ENCODE measurements at regions not wholly inside any gene's neighbourhood (a gene's known extent, or its start where the extent isn't known, plus 50 kb on each side); places are given as distances from the start of the nearest gene placed in this dataset.

GRCh38 chr17:62172492-62173291 is 107.6 kb upstream of the MED13 start:
- Histone ChIP-seq H3K9me2 (ENCODE audit: insufficient read depth) (no peaks in the 10 kb centered on the region), H3K27me3 (ENCODE audit: insufficient read depth) (no peaks in the 10 kb centered on the region), H3K79me2 (replicated peaks; ENCODE audit: insufficient read depth) (no peaks in the 10 kb centered on the region), H3F3A (replicated peaks; ENCODE audit: low read depth) (no peaks in the 10 kb centered on the region), H3K4me1 (ENCODE audit: insufficient read depth) (no peaks in the 10 kb centered on the region), H4K20me1 (replicated peaks; ENCODE audit: insufficient read depth) (no peaks in the 10 kb centered on the region), H2AFZ (no peak overlapping the region), H3K4me3 (no peak overlapping the region), H3K4me2 (no peak overlapping the region), H3K36me3 (ENCODE audit: insufficient read depth) (no peaks in the 10 kb centered on the region), H3K27ac (ENCODE audit: low read depth) (no peak overlapping the region)
- no peaks in the 10 kb centered on the region for H3K9me3 Mint-ChIP-seq
- H3K27ac Mint-ChIP-seq = no peak overlapping the region
- no peaks in the 10 kb centered on the region for H3K4me1 Mint-ChIP-seq
- ATAC-seq (no peak), DNase-seq (ENCODE audit: low spot score) (no peak)
- TF ChIP-seq ETS1 (IDR thresholded peaks at IDR 0.05) (no peak), POLR2AphosphoS5 (IDR thresholded peaks at IDR 0.05; ENCODE audit: low read depth) (no peak), NANOG (IDR thresholded peaks at IDR 0.05; ENCODE audit: borderline replicate concordance) (no peak), REST (IDR thresholded peaks at IDR 0.05; ENCODE audit: unreplicated experiment) (no peak), ZNF462 (CRISPR knock-in tag; IDR thresholded peaks at IDR 0.05) (no peak), JUNB (IDR thresholded peaks at IDR 0.05; ENCODE audit: unreplicated experiment) (no peak), EZH2phosphoT487 (IDR thresholded peaks at IDR 0.05; ENCODE audit: unreplicated experiment) (no peak), ZNF114 (CRISPR knock-in tag; IDR thresholded peaks at IDR 0.05) (no peak), ZNF331 (CRISPR knock-in tag; IDR thresholded peaks at IDR 0.05; ENCODE audit: low read depth) (no peak), EZH2 (IDR thresholded peaks at IDR 0.05; ENCODE audit: low read depth, unreplicated experiment) (no peak), CTCF (conservative IDR thresholded peaks at IDR 0.05; ENCODE audit: low read depth in 2 of 2) (no peak), CREB1 (CRISPR knock-in tag; IDR thresholded peaks at IDR 0.05; ENCODE audit: low read depth) (no peak), STAT1 (IDR thresholded peaks at IDR 0.05; ENCODE audit: unreplicated experiment) (no peak)
- H3K4me3 Mint-ChIP-seq = no peak overlapping the region
- H3K27me3 Mint-ChIP-seq (ENCODE audit: insufficient read depth, low read depth, poor library complexity) = peaks cover 2% of the 10 kb centered on the region
- H3K36me3 Mint-ChIP-seq (ENCODE audit: low read depth) = no peaks in the 10 kb centered on the region
